ENCODE measurements at regions not wholly inside any gene's neighbourhood (a gene's known extent, or its start where the extent isn't known, plus 50 kb on each side); places are given as distances from the start of the nearest gene placed in this dataset.

GRCh38 chr5:90020575-90021538 is 388.7 kb downstream of the CETN3 start:
- no peak for TF ChIP-seq EZH2 (IDR thresholded peaks at IDR 0.05; ENCODE audit: insufficient read depth, poor library complexity, severe bottlenecking)
- TF ChIP-seq EZH2phosphoT487 (IDR thresholded peaks at IDR 0.05; ENCODE audit: insufficient read depth, low read depth) = no peak
